GM12892 (cell line): ENCODE measurements at regions not wholly inside any gene's neighbourhood (a gene's known extent, or its start where the extent isn't known, plus 50 kb on each side); places are given as distances from the start of the nearest gene placed in this dataset.
"Not testable (repeated sequence)": the region's sequence is repeated elsewhere in the genome, so short reads cannot be mapped to it uniquely, and the experiment has no call there.

Experiments used
- DNase-seq: peaks from one replicate; pipeline ENCODE4 v3.0.0; 2011; ENCODE audit not compliant: insufficient read length
- FAIRE-seq: peaks from 2 replicates; lab custom pipeline; 2011; peaks lifted over from hg19 to GRCh38; lab: Jason Lieb, UNC
- POLR2A ChIP-seq: IDR thresholded peaks from 2 replicates; pipeline ENCODE4 v1.6.1; 2011; ENCODE audit warnings: low read depth, low read length, control low read depth
- POLR2AphosphoS5 ChIP-seq: IDR thresholded peaks from 2 replicates; pipeline ENCODE4 v1.6.1; 2011; ENCODE audit warnings: low read depth, low read length, control low read depth
- TAF1 ChIP-seq: IDR thresholded peaks from 2 replicates; pipeline ENCODE4 v1.6.1; 2011; ENCODE audit warnings: low read depth, mild to moderate bottlenecking, control low read depth, low read length, borderline replicate concordance

DNA sequence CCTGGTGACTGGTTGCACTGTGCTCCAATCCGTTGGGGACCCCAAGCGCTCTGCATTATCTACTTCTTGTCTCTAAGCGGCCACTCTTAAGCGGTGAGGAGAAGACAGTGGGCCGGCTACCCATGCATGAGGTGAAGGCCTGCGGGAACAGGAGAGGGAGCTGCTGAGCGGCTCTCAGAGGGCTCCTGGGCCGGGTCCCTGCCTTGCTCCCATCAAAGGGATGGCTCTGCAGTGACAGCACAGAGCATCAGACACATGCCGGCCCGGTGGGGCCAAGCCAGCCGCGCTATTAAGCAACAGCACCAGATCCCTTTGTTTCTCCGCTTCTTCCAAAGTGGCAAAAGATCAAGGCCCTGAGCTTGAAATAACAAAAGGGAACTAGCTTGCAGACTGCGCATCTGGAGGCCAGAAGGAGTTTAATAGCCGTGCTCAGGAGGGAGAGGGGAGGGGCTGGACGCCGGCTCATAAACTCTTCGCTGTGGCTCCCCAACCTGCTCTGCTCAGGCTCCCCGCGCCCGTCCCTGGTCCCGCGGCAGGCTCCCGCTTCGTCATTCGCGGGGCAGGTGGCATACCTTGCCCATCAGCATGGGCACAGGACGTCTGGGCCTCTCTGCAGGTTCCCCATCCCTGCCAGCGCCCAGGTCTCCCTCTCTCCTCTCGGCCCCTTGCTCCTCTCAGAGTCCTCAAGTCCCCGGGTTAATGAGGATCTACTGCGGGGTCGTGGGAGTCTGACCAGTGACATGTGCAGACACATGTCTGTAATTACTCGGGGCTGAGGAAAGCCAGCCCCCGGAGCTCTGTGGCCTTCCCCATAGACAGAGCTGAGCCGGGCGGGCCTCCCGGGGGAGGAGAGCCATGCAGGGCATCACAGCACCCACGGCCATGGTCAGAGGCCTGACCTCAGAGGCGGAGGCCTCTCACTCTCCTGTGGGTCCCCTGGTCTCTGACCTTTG lies 96.7 kb downstream of the ASB1 start:
- FAIRE-seq (no peak), DNase-seq (no peak)
- TF ChIP-seq POLR2A: no peak
- TF ChIP-seq TAF1: no peak
- no peak for TF ChIP-seq POLR2AphosphoS5

DNA sequence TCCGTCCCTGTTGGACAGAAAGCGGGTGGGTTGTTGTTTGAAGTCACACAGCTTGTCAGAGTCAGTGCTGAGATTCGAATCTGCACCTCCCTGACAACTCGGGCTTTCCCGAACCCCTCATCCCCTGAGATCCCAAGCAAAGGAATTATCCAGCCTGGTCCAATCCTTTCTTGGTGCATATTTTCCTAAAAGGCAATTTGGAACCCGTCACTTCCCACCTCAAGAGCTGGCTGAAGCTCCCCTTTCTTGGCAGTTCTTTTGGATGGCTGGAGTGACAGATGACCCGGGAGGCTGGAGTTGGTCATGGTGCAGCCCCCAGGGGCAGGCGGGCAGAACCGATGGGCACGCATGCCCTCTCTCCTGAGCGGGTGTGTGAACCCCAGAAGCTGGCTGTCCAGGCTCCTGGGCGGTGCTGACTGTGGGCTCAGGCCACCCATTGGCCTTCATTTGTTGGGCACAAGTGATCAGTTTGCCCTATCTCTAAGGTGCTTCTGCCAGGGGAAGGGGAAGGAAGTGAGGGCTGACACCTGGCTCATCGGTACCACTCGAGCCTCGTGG lies 97.8 kb downstream of the ASB1 start:
- FAIRE-seq (no peak), DNase-seq (no peak)
- no peak for TF ChIP-seq POLR2A

DNA sequence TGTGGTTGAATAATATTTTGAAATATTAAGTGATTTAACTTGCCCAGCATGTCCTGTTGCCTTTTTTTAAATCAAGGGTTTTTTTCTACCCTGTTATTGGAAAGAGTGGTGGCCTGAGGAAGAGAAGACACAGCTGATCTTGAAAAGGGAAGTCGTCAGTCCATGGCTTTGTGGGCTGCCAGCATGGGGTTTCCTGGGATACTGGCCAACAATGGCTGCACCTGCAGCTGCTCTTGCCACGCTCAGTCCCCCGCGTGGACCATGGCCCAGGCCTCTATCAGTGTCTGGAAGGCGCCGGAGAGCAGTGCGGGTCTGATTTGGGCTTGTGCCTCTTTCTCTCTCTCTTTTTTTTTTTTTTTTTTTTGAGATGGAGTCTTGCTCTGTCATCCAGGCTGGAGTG lies 99.3 kb downstream of the ASB1 start:
- FAIRE-seq (no peak), DNase-seq (no peak)
- no peak for TF ChIP-seq TAF1
- no peak for TF ChIP-seq POLR2A
- TF ChIP-seq POLR2AphosphoS5: no peak

DNA sequence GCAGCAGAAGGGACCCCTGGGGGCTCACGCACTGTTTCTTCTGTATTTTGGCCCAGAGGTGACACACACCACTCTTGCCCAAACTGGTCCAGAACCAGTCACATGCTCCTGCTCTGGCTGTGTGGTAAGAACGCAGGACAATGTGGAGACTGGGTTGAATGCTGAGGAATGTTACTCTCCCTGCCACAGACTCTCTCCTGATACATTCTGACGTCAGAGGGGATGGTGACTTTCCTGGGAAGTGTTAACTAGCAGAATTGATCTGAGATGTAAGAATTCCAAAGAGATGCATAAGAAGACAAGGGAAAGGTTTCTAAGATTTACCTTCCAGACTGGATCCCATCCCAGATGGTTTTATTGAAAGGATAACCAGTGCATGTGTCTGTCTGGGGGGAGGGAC lies 100.8 kb downstream of the ASB1 start:
- FAIRE-seq (no peak), DNase-seq (no peak)
- TF ChIP-seq TAF1 (no peak), POLR2AphosphoS5 (no peak), POLR2A (no peak)

DNA sequence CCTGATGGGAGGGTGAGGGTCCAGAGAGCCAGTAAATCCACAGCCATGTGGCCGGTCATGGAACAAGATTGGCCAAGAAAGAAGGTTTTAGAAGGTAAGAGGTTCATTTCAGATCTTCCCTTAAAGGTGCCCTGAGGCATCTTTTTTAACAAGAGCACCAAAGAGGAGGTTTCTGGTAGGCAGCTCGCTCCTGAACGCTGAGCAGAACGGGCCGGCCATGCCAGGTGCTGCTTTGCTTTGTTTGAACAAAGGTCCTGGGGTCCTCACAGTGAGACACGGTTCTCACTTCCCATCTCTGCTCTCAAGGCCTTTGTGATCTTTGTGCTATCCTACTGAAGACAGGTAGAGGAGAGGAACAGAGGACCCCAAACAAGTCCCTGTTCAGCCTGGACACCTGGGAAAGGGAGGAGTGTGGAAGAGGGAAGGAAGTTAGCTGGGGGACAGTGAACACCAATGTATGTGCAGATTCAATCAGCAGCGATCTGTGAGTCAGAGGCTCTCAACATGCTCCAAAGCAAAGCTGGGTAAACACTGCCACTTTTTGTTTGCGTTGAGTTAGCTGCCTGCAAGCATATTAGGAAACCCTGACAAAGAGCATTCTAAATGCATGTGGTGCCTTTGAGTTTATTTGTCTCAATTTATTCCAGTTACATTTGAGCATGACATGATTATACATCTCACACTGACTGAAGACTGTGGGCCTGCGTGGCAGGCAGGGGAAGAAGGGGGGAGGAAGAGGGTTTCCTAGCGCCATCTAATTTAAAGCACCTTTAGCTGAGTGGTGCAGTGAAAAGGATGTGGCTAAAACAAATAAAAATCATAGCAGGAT lies 102.4 kb downstream of the ASB1 start:
- FAIRE-seq (no peak), DNase-seq (no peak)
- TF ChIP-seq TAF1 (no peak), POLR2A (no peak)

DNA sequence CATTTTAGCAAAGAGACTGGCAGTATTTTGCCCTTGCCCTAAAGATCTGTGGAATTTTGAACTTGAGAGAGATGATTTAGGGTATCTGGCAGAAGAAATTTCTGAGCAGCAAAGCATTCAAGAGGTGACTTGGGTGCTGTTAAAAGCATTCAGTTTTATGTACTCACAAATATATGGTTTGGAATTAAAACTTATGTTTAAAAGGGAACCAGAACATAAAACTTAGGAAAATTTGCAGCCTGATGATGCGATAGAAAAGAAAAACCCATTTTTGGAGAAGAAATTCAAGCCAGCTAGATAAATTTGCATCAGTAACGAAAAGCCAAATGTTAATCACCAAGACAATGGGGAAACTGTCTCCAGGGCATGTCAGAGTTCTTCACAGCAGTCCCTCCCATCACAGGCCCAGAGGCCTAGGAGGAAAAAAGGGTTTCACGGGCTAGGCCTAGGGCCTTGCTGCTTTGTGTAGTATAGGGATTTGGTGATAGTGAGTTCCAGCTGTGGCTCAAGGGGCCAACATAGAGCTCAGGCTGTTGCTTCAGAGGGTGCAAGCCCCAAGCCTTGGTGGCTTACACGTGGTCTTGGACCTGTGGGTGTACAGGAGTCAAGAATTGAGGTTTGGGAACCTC lies 104.4 kb downstream of the ASB1 start:
- not testable (repeated sequence) for DNase-seq

DNA sequence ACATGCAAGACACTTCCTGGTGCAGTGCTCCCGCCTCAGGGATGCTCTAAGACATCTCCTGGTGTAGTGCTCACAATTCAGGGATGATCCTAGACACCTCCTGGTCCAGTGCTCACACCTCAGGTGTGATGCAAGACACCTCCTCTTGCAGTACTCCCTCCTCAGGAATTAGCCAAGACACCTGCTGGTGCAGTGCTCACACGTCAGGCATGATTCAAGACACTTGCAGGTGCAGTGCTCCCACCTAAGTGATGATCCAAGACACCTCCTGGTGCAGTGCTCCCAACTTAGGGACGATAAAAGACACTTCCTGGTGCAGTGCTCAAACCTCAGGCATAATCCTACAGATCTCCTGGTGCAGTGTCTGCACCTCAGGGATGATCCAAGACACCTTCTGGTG lies 117.0 kb downstream of the ASB1 start:
- FAIRE-seq: not testable (repeated sequence)

More for the DNA sequence above, 104.4 kb downstream of the ASB1 start:
- not testable (repeated sequence) for FAIRE-seq

DNA sequence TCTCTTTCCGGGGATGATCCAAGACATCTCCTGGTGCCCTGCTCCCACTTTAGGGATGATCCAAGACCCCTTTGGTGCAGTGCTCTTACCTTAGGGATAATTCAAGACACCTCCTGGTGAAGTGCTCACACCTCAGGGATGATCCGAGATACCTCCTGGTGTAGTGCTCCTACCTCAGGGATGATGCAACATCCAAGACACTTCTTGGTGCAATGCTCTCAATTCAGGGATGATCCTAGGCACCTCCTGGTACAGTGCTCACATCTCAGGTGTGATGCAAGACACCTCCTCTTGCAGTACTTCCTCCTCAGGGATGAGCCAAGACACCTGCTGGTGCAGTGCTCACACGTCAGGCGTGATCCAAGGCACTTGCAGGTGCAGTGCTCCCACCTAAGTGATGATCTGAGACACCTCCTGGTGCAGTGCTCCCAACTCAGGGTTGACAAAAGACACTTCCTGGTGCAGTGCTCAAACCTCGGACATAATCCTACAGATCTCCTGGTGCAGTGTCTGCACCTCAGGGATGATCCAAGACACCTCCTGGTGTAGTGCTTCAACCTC lies 122.3 kb downstream of the ASB1 start:
- TF ChIP-seq POLR2AphosphoS5 (no peak), POLR2A (no peak), TAF1 (no peak)
- no peak for DNase-seq
- no peak for FAIRE-seq

More for the DNA sequence above, 117.0 kb downstream of the ASB1 start:
- DNase-seq: not testable (repeated sequence)

DNA sequence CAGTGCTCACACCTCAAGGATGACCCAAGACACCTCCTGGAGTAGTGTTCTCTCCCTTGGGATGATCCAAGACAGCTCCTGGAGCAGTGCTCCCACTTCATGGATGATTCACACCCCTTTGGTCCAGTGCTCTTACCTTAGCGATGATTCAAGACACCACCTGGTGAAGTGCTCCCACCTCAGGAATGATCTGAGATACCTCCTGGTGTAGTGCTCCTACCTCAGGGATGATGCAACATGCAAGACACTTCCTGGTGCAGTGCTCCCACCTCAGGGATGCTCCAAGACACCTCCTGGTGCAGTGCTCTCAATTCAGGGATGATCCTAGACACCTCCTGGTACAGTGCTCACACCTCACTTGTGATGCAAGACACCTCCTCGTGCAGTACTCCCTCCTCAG lies 123.1 kb downstream of the ASB1 start:
- no peak for TF ChIP-seq POLR2A
- TF ChIP-seq TAF1: no peak
- no peak for TF ChIP-seq POLR2AphosphoS5
- DNase-seq (no peak), FAIRE-seq (no peak)

DNA sequence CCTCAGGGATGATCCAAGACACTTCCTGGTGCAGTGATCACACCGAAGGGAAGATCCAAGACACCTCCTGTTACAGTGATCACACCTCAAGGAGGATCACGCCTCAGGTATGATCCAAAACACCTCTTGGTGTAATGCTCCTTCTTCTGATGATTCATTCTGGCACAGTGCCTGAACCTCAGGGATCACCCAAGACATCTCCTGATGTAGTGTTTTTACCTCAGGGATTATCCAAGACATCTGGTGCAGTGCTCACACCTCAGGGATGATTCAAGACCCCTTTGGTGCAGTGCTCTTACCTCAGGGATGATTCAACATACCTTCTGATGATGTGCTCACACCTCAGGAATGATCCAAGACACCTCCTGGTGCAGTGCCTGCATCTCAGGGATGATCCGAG lies 124.4 kb downstream of the ASB1 start:
- TF ChIP-seq POLR2AphosphoS5: no peak
- no peak for TF ChIP-seq TAF1
- no peak for TF ChIP-seq POLR2A
- FAIRE-seq (no peak), DNase-seq (no peak)

DNA sequence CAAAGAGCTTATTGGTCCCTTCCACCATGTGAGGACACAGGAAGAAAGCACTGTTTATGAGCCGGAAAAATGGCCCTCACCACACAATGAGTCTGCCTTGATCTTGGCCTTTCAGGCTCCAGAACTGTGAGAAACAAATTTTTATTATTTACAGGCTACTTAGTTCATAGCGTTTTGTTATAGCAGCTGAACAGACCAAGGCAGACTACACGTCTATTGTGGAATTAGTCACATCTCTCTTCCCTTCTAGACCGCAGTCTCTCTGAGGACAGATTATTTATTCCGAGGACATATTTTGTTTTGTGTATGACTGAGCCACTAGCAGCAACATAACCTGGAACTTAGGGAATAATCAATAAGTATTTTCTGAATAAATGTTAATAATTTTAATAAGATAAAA lies 125.5 kb downstream of the ASB1 start:
- DNase-seq (no peak), FAIRE-seq (no peak)
- TF ChIP-seq TAF1 (no peak), POLR2AphosphoS5 (no peak), POLR2A (no peak)

DNA sequence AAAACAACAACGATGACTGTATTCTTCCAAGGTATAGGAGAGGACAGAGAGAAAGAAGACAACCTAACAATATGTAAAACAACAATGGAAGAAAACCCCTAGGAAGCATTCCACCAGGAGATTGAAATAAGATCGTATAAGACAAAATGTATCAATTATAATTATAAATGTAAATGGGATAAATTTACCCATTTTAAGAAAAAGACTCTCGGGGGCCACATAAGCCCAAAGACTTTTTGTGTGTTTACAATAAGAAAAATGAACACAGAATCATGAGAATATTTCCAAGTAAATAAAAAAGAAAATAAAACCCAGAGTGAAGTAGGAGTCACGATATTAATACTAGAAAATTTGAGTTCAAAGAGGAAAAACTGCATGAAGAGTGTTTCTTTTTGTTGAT lies 126.4 kb downstream of the ASB1 start:
- DNase-seq (no peak), FAIRE-seq (no peak)
- TF ChIP-seq POLR2AphosphoS5 (no peak), POLR2A (no peak), TAF1 (no peak)
